ENCODE measurements at regions not wholly inside any gene's neighbourhood (a gene's known extent, or its start where the extent isn't known, plus 50 kb on each side); places are given as distances from the start of the nearest gene placed in this dataset.

DNA sequence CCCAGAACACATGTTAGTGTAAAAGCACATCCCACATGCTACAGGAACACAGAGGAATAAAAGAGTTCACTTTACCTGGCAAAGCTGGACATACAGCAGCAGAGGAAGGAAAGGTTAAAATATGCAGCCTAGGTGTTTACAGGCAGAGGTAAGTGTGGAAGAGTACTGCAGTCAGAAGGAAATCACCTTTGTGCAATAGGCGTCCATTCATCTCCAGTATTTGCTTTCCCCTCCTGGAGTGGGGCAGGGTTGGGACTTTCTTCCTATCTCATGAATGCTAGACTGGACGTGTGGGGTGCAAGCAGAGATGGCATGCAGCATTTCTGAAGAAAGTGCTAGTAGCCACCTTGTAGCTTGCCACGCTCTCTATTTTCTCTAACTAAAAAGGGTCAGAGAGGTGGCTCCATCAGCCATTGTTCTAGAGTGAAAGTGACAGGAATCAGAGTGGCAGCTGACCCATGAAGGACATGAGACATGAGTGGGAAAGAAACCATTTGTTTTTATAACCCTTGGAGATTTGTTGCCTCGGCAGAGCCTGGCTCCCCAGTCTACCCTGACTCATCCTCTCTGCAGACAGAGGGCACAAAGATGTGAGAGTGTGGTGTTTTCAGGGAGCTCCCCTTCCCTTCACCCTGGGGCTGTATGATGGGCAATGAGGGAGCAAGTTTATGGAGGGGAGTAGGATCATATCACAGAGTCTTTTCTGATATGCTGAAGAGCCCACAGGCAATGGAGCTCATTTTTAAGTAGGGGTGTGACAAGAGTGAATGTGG, 101.2 kb upstream of the SEC61G start:
- ATAC-seq (no peak), DNase-seq (no peak)
- 67 to 72% (median 70%) methylated on average over 4 of the region's 4 CpGs for WGBS, 4 donors
- H3K4me1 ChIP-seq, result no peaks in the 10 kb centered on the region
- H3K9me3 ChIP-seq, result no peaks in the 10 kb centered on the region
- intact Hi-C loops (cut with DNase I), result no loop called here
- no peak overlapping the region for H3K27ac ChIP-seq
- H3K27me3 ChIP-seq, result no peaks in the 10 kb centered on the region
- no peak overlapping the region for H3K4me3 ChIP-seq
- no peaks in the 10 kb centered on the region for H3K36me3 ChIP-seq
- TF ChIP-seq POLR2A (IDR thresholded peaks at IDR 0.05), result no peak
- TF ChIP-seq, protein P1, sequence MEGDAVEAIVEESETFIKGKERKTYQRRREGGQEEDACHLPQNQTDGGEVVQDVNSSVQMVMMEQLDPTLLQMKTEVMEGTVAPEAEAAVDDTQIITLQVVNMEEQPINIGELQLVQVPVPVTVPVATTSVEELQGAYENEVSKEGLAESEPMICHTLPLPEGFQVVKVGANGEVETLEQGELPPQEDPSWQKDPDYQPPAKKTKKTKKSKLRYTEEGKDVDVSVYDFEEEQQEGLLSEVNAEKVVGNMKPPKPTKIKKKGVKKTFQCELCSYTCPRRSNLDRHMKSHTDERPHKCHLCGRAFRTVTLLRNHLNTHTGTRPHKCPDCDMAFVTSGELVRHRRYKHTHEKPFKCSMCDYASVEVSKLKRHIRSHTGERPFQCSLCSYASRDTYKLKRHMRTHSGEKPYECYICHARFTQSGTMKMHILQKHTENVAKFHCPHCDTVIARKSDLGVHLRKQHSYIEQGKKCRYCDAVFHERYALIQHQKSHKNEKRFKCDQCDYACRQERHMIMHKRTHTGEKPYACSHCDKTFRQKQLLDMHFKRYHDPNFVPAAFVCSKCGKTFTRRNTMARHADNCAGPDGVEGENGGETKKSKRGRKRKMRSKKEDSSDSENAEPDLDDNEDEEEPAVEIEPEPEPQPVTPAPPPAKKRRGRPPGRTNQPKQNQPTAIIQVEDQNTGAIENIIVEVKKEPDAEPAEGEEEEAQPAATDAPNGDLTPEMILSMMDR (IDR thresholded peaks at IDR 0.05), result no peak

DNA sequence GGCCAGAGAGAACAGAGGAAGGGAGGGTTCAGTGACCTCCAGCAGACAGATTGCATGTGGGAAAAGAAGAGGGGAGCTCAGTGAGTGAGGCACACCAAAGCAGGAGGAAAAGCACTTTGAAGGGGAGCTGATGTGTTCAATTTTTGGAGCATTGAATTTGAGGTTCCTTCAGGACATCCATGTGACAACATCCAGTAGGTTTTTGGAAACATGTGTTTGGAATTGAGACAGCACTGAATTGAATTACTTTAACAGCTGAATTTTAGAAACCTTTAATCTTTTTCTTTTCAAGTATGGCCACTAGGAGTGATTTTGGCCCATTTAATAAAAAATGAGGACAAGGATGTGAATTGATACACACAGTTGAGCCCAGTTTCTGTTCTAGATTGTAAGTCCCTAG, 101.8 kb upstream of the SEC61G start:
- ATAC-seq, result no peak
- DNase-seq, result no peak
- Histone ChIP-seq H3K27me3 (no peaks in the 10 kb centered on the region), H3K9me3 (no peaks in the 10 kb centered on the region), H3K4me1 (no peaks in the 10 kb centered on the region), H3K4me3 (no peak overlapping the region), H3K27ac (no peak overlapping the region), H3K36me3 (no peaks in the 10 kb centered on the region)
- TF ChIP-seq, protein P1 (IDR thresholded peaks at IDR 0.05), result no peak
- no peak for TF ChIP-seq POLR2A (IDR thresholded peaks at IDR 0.05)
- intact Hi-C loops (cut with DNase I), result no loop called here

DNA sequence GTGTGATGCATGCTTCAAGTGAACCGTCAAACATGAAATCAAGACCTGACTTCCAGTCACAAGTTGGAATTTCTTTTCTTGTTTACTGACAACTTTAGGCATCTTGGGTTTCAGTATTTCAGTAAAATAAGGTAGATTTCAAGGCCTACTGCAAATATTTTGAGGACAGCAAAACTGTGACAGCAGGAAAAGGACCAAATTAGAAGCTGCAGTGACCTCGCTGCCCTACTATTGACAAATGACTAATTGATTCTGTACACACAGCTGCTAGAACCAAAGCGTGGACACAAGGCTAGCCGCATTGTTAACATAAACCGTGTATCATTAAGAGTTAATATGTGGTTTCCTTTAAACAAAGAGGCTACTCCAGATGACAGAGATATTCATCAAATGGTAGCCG, 105.7 kb upstream of the SEC61G start:
- TF ChIP-seq, protein P1 (IDR thresholded peaks at IDR 0.05), result no peak
- no peak for TF ChIP-seq POLR2A (IDR thresholded peaks at IDR 0.05)
- no peaks in the 10 kb centered on the region for H3K9me3 ChIP-seq
- H3K4me3 ChIP-seq, result no peak overlapping the region
- DNase-seq (no peak), ATAC-seq (no peak)
- intact Hi-C loops (cut with DNase I), result no loop called here
- 73 to 78% (median 75%) methylated on average over 6 of the region's 6 CpGs for WGBS, 4 donors
- no peak overlapping the region for H3K27ac ChIP-seq
- H3K27me3 ChIP-seq, result no peaks in the 10 kb centered on the region
- H3K4me1 ChIP-seq, result no peaks in the 10 kb centered on the region
- H3K36me3 ChIP-seq, result no peaks in the 10 kb centered on the region

DNA sequence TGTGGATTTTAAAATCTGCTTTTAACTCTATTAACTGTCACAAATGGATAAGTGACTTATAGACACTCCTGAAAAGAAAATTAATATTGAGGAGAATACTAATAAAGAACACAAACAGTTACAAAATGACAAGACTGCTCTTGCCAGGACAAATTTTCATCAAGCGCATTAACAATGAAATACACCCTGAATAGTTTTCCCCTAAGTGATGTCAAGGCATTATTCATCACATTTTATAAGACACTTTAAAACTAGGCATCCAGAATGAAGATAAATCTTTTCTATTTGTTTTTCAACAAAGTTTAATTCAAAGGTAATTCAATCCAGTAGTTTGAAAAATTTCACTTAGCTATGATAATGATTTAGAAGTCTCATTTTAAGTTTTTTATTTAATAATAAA, 110.5 kb upstream of the SEC61G start:
- no peak overlapping the region for H3K27ac ChIP-seq
- no peak for TF ChIP-seq POLR2A (IDR thresholded peaks at IDR 0.05)
- no peak overlapping the region for H3K4me3 ChIP-seq
- H3K4me1 ChIP-seq, result no peaks in the 10 kb centered on the region
- no peaks in the 10 kb centered on the region for H3K9me3 ChIP-seq
- ATAC-seq (no peak), DNase-seq (no peak)
- no peaks in the 10 kb centered on the region for H3K27me3 ChIP-seq
- intact Hi-C loops (cut with DNase I), result no loop called here
- no peaks in the 10 kb centered on the region for H3K36me3 ChIP-seq
- WGBS, 4 donors, result 95 to 97% (median 96%) methylated on average over 1 of the region's 1 CpG

DNA sequence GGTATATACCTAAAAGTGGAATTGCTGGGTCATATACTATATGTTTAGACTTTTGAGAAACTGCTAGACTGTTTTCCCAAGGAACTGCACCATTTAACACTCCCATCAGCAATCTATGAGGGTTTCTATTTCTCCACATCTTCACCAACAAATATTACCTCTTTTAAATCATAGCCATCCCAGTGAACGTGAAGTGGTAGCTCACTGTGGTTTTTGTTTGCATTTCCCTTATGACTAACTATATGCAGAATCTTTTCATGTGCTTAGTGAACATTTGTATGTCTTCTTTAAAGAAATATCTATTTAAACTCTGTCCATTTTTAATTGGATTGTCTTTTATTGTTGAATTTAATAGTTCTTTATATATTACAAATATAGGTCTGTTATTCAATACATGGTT, 115.8 kb upstream of the SEC61G start:
- no peaks in the 10 kb centered on the region for H3K9me3 ChIP-seq
- ATAC-seq (no peak), DNase-seq (no peak)
- intact Hi-C loops (cut with DNase I), result no loop called here
- H3K27me3 ChIP-seq, result no peaks in the 10 kb centered on the region
- no peak overlapping the region for H3K27ac ChIP-seq
- H3K4me1 ChIP-seq, result no peaks in the 10 kb centered on the region
- no peak for TF ChIP-seq POLR2A (IDR thresholded peaks at IDR 0.05)
- TF ChIP-seq, protein P1 (IDR thresholded peaks at IDR 0.05), result no peak
- WGBS, 4 donors, result 57 to 73% (median 68%) methylated on average over 1 of the region's 1 CpG
- no peaks in the 10 kb centered on the region for H3K36me3 ChIP-seq
- no peak overlapping the region for H3K4me3 ChIP-seq
